HG02798 (cell line): ENCODE measurements at regions not wholly inside any gene's neighbourhood (a gene's known extent, or its start where the extent isn't known, plus 50 kb on each side); places are given as distances from the start of the nearest gene placed in this dataset.
"Not testable (repeated sequence)": the region's sequence is repeated elsewhere in the genome, so short reads cannot be mapped to it uniquely, and the experiment has no call there.

Source experiments
- ATAC-seq: cut with Tn5 transposase; IDR thresholded peaks from one replicate; pipeline ENCODE4 v1.9.1; 2021; ENCODE audit warnings: mild to moderate bottlenecking; ENCODE audit not compliant: unreplicated experiment, poor library complexity

- no peak for ATAC-seq
These were observed 250.2 kb upstream of the MEX3C start for GRCh38 chr18:51447351-51448342.

- ATAC-seq, result no peak
These were observed 251.5 kb upstream of the MEX3C start for GRCh38 chr18:51448949-51449348.

- no peak for ATAC-seq
These were observed 256.1 kb upstream of the MEX3C start for GRCh38 chr18:51453594-51453993.

- ATAC-seq, result no peak
These were observed 261.4 kb upstream of the MEX3C start for GRCh38 chr18:51458861-51459260.

GRCh38 chr18:51461956-51462355 is 264.5 kb upstream of the MEX3C start:
- ATAC-seq, result no peak

GRCh38 chr18:51463483-51464136 is 266.1 kb upstream of the MEX3C start:
- ATAC-seq, result no peak

- no peak for ATAC-seq
These were observed 281.4 kb upstream of the MEX3C start for GRCh38 chr18:51478908-51479307.

- no peak for ATAC-seq
These were observed 282.3 kb upstream of the MEX3C start for GRCh38 chr18:51479736-51480135.

- ATAC-seq, result no peak
These were observed 283.2 kb upstream of the MEX3C start for GRCh38 chr18:51480407-51481261.

- no peak for ATAC-seq
These were observed 289.4 kb upstream of the MEX3C start for GRCh38 chr18:51486735-51487366.

GRCh38 chr18:51490417-51490816 is 292.9 kb upstream of the MEX3C start:
- ATAC-seq, result no peak

GRCh38 chr18:51490860-51491259 is 293.4 kb upstream of the MEX3C start:
- no peak for ATAC-seq

GRCh38 chr18:51491678-51492372 is 294.3 kb upstream of the MEX3C start:
- no peak for ATAC-seq

GRCh38 chr18:51498085-51498855 is 300.8 kb upstream of the MEX3C start:
- no peak for ATAC-seq

GRCh38 chr18:51503351-51503750 is 305.9 kb upstream of the MEX3C start:
- ATAC-seq, result no peak

- ATAC-seq, result no peak
These were observed 309.3 kb upstream of the MEX3C start for GRCh38 chr18:51506811-51507210.

- not testable (repeated sequence) for ATAC-seq
These were observed 310.9 kb upstream of the MEX3C start for GRCh38 chr18:51508410-51508809.

GRCh38 chr18:51510020-51510419 is 312.5 kb upstream of the MEX3C start:
- no peak for ATAC-seq

- ATAC-seq, result no peak
These were observed 316.0 kb upstream of the MEX3C start for GRCh38 chr18:51513517-51513916.
